LNCaP clone FGC (cell line): ENCODE measurements at regions not wholly inside any gene's neighbourhood (a gene's known extent, or its start where the extent isn't known, plus 50 kb on each side); places are given as distances from the start of the nearest gene placed in this dataset.

ENCODE experiments used
- DNase-seq: peaks from one replicate; pipeline ENCODE4 v3.0.0-alpha.2; 2011; ENCODE audit warnings: low read depth
- H3K4me3 ChIP-seq: 2 replicates; pipeline ENCODE4 v1.5.1; 2011; ENCODE audit warnings: mild to moderate bottlenecking, low read depth, low read length, control low read depth
- TF ChIP-seq, protein P1 (sequence below): IDR thresholded peaks from 2 replicates; pipeline ENCODE4 v1.5.1; 2012; ENCODE audit warnings: mild to moderate bottlenecking; ENCODE audit not compliant: control insufficient read depth, insufficient read depth; ENCODE audit errors: extremely low read depth

DNA sequence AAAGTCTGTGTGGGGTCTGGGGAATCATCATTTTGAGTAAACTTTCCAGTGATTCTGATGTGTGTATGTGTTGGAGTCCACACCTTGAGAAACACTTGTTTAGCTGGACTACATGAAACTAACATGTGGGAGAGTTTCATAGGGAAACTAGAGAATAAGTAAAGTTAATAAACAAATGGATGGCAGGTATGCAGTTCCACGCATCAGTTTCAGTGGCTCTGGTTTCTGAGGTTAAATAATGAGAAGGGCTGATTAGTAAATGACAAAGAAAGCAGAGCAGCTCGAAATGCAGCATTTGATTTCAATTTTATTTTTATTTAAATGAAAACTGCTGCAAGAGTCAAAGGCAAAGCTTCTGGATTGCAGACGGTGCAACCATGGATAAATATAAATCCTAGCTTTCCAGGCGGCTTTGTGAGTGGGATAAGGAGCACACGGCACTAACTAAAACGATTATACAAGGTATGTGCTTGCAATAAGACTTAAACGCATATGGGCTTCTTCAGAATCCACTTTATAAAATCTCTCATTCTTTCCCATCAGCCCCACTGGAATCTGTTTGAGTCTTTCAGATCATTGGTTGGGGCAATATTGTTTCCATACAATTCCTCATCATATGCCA lies 310.7 kb downstream of the PLPP3 start:
- DNase-seq, result no peak
- TF ChIP-seq, protein P1, sequence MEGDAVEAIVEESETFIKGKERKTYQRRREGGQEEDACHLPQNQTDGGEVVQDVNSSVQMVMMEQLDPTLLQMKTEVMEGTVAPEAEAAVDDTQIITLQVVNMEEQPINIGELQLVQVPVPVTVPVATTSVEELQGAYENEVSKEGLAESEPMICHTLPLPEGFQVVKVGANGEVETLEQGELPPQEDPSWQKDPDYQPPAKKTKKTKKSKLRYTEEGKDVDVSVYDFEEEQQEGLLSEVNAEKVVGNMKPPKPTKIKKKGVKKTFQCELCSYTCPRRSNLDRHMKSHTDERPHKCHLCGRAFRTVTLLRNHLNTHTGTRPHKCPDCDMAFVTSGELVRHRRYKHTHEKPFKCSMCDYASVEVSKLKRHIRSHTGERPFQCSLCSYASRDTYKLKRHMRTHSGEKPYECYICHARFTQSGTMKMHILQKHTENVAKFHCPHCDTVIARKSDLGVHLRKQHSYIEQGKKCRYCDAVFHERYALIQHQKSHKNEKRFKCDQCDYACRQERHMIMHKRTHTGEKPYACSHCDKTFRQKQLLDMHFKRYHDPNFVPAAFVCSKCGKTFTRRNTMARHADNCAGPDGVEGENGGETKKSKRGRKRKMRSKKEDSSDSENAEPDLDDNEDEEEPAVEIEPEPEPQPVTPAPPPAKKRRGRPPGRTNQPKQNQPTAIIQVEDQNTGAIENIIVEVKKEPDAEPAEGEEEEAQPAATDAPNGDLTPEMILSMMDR, result no peak
- no peak overlapping the region for H3K4me3 ChIP-seq

DNA sequence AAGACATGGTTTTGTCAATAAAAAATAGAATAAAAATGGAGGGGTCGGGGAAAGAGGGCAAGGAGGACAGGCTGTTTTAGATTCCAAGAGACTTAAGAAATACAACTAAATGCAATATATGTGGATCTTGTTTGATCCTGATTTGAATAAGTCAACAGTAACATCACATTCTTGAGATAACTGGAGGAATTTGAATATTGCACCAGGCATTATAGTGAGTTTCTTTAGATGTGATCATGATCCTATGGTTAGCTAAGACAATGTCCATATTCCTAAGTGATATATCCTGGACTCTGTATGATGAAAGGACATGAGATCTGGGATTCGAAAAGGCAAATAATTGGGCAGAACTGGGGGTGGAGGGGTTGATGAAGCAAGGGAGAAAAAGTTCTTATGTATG lies 311.8 kb downstream of the PLPP3 start:
- H3K4me3 ChIP-seq, result no peak overlapping the region
- TF ChIP-seq, protein P1, result no peak
- DNase-seq, result no peak

DNA sequence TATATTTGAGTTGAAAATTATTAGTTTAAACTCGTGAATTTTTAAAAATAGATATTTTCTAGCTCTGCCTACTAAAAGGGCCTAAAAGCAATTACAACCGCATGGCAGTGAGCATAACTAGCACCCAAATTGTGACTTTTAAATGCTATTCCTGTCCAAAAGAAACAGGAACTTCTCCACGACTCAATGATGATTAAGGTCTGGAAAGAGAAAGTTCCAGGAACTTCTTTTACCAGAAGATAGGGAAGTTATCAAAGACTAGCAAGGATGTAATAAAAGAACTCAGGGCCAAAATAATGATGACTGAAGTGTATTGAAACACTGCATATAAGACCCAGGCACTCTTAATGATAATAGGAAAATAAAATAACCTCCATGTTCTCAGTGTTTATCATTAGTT lies 313.0 kb downstream of the PLPP3 start:
- DNase-seq, result no peak
- TF ChIP-seq, protein P1, result no peak
- H3K4me3 ChIP-seq, result no peak overlapping the region

DNA sequence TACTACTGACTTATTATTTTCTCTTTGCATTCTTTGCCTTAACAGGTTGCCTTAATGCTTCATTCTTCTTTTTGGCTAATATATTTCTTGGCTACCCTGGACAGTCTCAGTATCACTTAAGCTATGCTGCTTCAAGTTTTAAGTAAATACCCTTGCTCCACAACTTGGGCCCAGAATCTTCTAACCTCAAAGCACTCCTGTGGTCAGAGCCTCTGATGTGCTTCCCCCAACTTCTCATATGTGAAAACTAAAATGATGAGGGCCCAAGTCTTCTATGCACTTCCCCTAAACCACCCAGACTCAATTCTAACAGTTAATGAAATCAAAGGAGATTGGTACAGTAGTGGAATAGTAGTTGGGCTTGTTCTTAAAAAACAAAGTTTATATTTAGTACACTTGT lies 314.1 kb downstream of the PLPP3 start:
- DNase-seq, result no peak
- H3K4me3 ChIP-seq, result no peak overlapping the region
- TF ChIP-seq, protein P1, result no peak

DNA sequence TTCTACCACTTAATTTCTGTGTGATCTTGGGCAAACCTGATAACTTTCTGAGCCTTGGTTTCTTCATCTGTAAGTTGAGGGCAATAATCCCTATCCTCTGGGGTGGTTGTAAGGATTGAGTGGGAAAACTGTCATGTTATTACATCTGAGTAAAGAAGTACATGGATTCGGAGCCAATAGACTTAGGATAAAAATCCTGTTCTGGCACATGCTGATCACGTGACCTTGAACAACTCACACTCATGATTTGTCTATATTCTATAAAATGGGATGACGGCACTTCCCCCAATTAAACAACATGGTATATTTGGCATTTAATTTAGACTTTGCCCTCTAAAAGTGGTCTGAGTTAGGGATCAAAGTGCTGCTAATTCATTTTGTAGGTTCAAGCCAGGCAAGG lies 315.5 kb downstream of the PLPP3 start:
- TF ChIP-seq, protein P1, result no peak
- no peak overlapping the region for H3K4me3 ChIP-seq
- no peak for DNase-seq

DNA sequence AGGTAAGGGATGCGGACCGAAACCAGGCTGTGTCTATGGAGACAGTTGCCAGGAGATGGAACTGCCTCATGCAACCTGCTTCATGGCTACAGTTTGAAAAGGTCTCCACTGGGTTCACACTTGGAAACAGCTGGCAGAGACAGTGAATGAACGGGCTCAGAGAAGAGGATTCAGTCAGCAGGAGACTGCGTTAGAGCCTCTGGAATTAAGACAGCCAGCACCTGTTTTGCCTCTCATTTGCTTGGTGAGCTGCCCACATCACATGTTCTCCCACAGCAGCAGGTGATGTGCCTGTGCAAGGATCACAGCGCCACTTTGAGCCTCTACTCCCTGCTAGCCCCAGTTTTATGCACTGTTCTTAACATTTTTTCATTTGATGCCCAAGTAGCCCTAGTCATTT lies 321.0 kb downstream of the PLPP3 start:
- no peak for DNase-seq
- TF ChIP-seq, protein P1, result no peak
- no peak overlapping the region for H3K4me3 ChIP-seq

DNA sequence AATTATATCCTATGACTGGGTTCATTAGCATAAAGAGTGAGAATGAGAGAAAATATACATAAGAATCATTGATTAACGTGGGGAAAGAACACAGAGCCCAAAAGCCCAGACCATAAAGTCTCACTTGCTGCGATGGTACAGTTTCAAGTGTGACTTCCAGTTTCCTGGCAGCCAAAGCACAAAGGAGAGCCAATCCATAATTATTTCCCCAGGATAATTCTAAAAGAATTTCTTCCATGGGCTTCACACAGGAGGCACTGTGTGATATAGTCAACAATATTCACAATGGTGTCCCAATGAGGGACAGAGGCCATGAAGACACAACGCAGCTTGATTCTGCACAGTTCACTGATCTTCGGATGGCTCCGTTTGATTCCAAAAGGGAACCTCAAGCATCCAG lies 321.6 kb downstream of the PLPP3 start:
- no peak for DNase-seq
- no peak overlapping the region for H3K4me3 ChIP-seq
- TF ChIP-seq, protein P1, result no peak
